ENCODE measurements at regions not wholly inside any gene's neighbourhood (a gene's known extent, or its start where the extent isn't known, plus 50 kb on each side); places are given as distances from the start of the nearest gene placed in this dataset.

GRCh38 chr14:55938249-55938791 lies 179.9 kb upstream of the PELI2 start:
- DNase-seq (ENCODE audit: low read depth in 2 of 2), result no peak

GRCh38 chr14:55942076-55942654 lies 176.0 kb upstream of the PELI2 start:
- no peak for DNase-seq (ENCODE audit: low read depth in 2 of 2)

GRCh38 chr14:55942826-55943225 lies 175.4 kb upstream of the PELI2 start:
- DNase-seq (ENCODE audit: low read depth in 2 of 2), result no peak

GRCh38 chr14:55944757-55945156 lies 173.5 kb upstream of the PELI2 start:
- DNase-seq (ENCODE audit: low read depth in 2 of 2), result no peak

- no peak for DNase-seq (ENCODE audit: low read depth in 2 of 2)
These were observed 172.0 kb upstream of the PELI2 start for GRCh38 chr14:55946231-55946630.

GRCh38 chr14:55948399-55948798 lies 169.8 kb upstream of the PELI2 start:
- DNase-seq (ENCODE audit: low read depth in 2 of 2), result no peak

- no peak for DNase-seq (ENCODE audit: low read depth in 2 of 2)
These were observed 168.5 kb upstream of the PELI2 start for GRCh38 chr14:55949708-55950107.

GRCh38 chr14:55950135-55950534 lies 168.1 kb upstream of the PELI2 start:
- no peak for DNase-seq (ENCODE audit: low read depth in 2 of 2)

GRCh38 chr14:55951341-55952206 lies 166.6 kb upstream of the PELI2 start:
- DNase-seq (ENCODE audit: low read depth in 2 of 2), result no peak

- no peak for DNase-seq (ENCODE audit: low read depth in 2 of 2)
These were observed 164.1 kb upstream of the PELI2 start for GRCh38 chr14:55954108-55954507.

- no peak for DNase-seq (ENCODE audit: low read depth in 2 of 2)
These were observed 163.0 kb upstream of the PELI2 start for GRCh38 chr14:55955175-55955574.

- DNase-seq (ENCODE audit: low read depth in 2 of 2), result no peak
These were observed 160.3 kb upstream of the PELI2 start for GRCh38 chr14:55957950-55958349.

- DNase-seq (ENCODE audit: low read depth in 2 of 2), result no peak
These were observed 154.9 kb upstream of the PELI2 start for GRCh38 chr14:55963295-55963694.

- DNase-seq (ENCODE audit: low read depth in 2 of 2), result no peak
These were observed 154.1 kb upstream of the PELI2 start for GRCh38 chr14:55964091-55964490.

- DNase-seq (ENCODE audit: low read depth in 2 of 2), result no peak
These were observed 153.4 kb upstream of the PELI2 start for GRCh38 chr14:55964821-55965220.

GRCh38 chr14:55965851-55966250 lies 152.4 kb upstream of the PELI2 start:
- no peak for DNase-seq (ENCODE audit: low read depth in 2 of 2)

- DNase-seq (ENCODE audit: low read depth in 2 of 2), result no peak
These were observed 149.5 kb upstream of the PELI2 start for GRCh38 chr14:55968741-55969140.

GRCh38 chr14:55973285-55973800 lies 144.9 kb upstream of the PELI2 start:
- no peak for DNase-seq (ENCODE audit: low read depth in 2 of 2)

- no peak for DNase-seq (ENCODE audit: low read depth in 2 of 2)
These were observed 144.1 kb upstream of the PELI2 start for GRCh38 chr14:55973911-55974630.

- DNase-seq (ENCODE audit: low read depth in 2 of 2), result no peak
These were observed 142.8 kb upstream of the PELI2 start for GRCh38 chr14:55975281-55975910.

- no peak for DNase-seq (ENCODE audit: low read depth in 2 of 2)
These were observed 142.0 kb upstream of the PELI2 start for GRCh38 chr14:55976219-55976618.

GRCh38 chr14:55976655-55977054 lies 141.6 kb upstream of the PELI2 start:
- DNase-seq (ENCODE audit: low read depth in 2 of 2), result no peak

Measured in stimulated activated CD4-positive, alpha-beta T cell treated with anti-CD3 and anti-CD28 coated beads, Interleukin-15, amount 100 ng/mL, for 48 hours (primary cell).